ENCODE measurements at regions not wholly inside any gene's neighbourhood (a gene's known extent, or its start where the extent isn't known, plus 50 kb on each side); places are given as distances from the start of the nearest gene placed in this dataset.

- Histone ChIP-seq H3K79me2 (replicated peaks; ENCODE audit: insufficient read depth, low read length) (no peaks in the 10 kb centered on the region), H3K9me2 (ENCODE audit: insufficient read depth, low read length) (no peaks in the 10 kb centered on the region), H3K27ac (ENCODE audit: low read length) (no peak overlapping the region), H3K9ac (ENCODE audit: low read length) (no peak overlapping the region), H3K4me3 (ENCODE audit: low read length) (no peak overlapping the region), H2AFZ (ENCODE audit: low read depth, low read length) (no peak overlapping the region), H3K36me3 (ENCODE audit: insufficient read depth, low read length) (no peaks in the 10 kb centered on the region), H3K4me2 (ENCODE audit: low read length) (no peak overlapping the region), H3F3A (ENCODE audit: insufficient read depth, low read length, poor library complexity, severe bottlenecking) (no peaks in the 10 kb centered on the region), H3K9me3 (ENCODE audit: low read length) (no peaks in the 10 kb centered on the region), H3K27me3 (ENCODE audit: insufficient read depth, low read depth, low read length) (no peaks in the 10 kb centered on the region), H4K20me1 (ENCODE audit: insufficient read depth) (no peaks in the 10 kb centered on the region)
- TF ChIP-seq RAD21 (conservative IDR thresholded peaks at IDR 0.05) (no peak), EP300 (conservative IDR thresholded peaks at IDR 0.05; ENCODE audit: poor library complexity, severe bottlenecking) (no peak), TAF1 (IDR thresholded peaks at IDR 0.05; ENCODE audit: low read depth) (no peak), MXI1 (conservative IDR thresholded peaks at IDR 0.05; ENCODE audit: poor library complexity, severe bottlenecking) (no peak), EZH2 (IDR thresholded peaks at IDR 0.05; ENCODE audit: borderline replicate concordance, insufficient read depth, low read length, poor library complexity, severe bottlenecking) (no peak), REST (IDR thresholded peaks at IDR 0.05; ENCODE audit: borderline replicate concordance) (no peak), CTCF (IDR thresholded peaks at IDR 0.05; ENCODE audit: poor library complexity, severe bottlenecking) (no peak), POLR2AphosphoS5 (IDR thresholded peaks at IDR 0.05) (no peak), SMC3 (conservative IDR thresholded peaks at IDR 0.05; ENCODE audit: poor library complexity) (no peak)
Measured at GRCh38 chr3:148307443-148307843, 390.3 kb upstream of the AGTR1 start.

- H2AFZ ChIP-seq (ENCODE audit: low read depth, low read length) = no peak overlapping the region
Measured at GRCh38 chr3:148309390-148310035, 388.2 kb upstream of the AGTR1 start.

More at GRCh38 chr3:148309390-148310035, 388.2 kb upstream of the AGTR1 start:
- Histone ChIP-seq H3K4me2 (ENCODE audit: low read length) (no peak overlapping the region), H3K9me3 (ENCODE audit: low read length) (no peaks in the 10 kb centered on the region), H4K20me1 (ENCODE audit: insufficient read depth) (no peaks in the 10 kb centered on the region), H3K4me3 (ENCODE audit: low read length) (no peak overlapping the region), H3F3A (ENCODE audit: insufficient read depth, low read length, poor library complexity, severe bottlenecking) (no peaks in the 10 kb centered on the region), H3K9ac (ENCODE audit: low read length) (no peak overlapping the region), H3K27ac (ENCODE audit: low read length) (no peak overlapping the region), H3K79me2 (replicated peaks; ENCODE audit: insufficient read depth, low read length) (no peaks in the 10 kb centered on the region), H3K27me3 (ENCODE audit: insufficient read depth, low read depth, low read length) (no peaks in the 10 kb centered on the region), H3K9me2 (ENCODE audit: insufficient read depth, low read length) (no peaks in the 10 kb centered on the region), H3K36me3 (ENCODE audit: insufficient read depth, low read length) (no peaks in the 10 kb centered on the region)
- TF ChIP-seq POLR2AphosphoS5 (IDR thresholded peaks at IDR 0.05) = no peak
- peak; percentile 29 for TF ChIP-seq CTCF (IDR thresholded peaks at IDR 0.05; ENCODE audit: poor library complexity, severe bottlenecking)
